ENCODE measurements at regions not wholly inside any gene's neighbourhood (a gene's known extent, or its start where the extent isn't known, plus 50 kb on each side); places are given as distances from the start of the nearest gene placed in this dataset.

DNA sequence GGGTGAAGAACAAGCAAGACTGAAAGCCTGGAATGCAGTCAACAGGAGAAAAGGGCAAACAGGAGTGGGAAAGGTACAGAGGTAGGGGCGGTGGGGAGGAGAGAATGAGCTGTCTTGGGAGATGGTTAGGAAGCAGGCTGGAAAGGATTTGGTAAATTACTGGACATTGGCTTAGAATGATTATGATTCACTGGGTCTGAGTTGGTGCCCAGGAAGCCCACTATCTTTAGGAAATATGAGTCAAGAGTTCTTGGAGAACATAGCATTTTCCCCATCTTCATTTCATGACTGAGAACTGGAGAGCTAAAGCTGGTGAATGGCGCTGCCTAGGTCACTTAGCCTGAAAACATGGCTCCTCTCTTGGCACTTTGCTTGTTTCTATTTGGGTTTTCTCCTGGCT lies 74.7 kb upstream of the C3orf80 start:
- TF ChIP-seq RFX5 (IDR thresholded peaks at IDR 0.05; ENCODE audit: low read depth, low read length) (no peak), ATF1 (CRISPR knock-in tag; IDR thresholded peaks at IDR 0.05) (no peak), CBFB (CRISPR knock-in tag; IDR thresholded peaks at IDR 0.05) (no peak), MEIS2 (CRISPR knock-in tag; IDR thresholded peaks at IDR 0.05) (no peak), RAD21 (CRISPR knock-in tag; IDR thresholded peaks at IDR 0.05) (no peak)
- TF ChIP-seq, protein P1, sequence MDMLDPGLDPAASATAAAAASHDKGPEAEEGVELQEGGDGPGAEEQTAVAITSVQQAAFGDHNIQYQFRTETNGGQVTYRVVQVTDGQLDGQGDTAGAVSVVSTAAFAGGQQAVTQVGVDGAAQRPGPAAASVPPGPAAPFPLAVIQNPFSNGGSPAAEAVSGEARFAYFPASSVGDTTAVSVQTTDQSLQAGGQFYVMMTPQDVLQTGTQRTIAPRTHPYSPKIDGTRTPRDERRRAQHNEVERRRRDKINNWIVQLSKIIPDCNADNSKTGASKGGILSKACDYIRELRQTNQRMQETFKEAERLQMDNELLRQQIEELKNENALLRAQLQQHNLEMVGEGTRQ (IDR thresholded peaks at IDR 0.05; ENCODE audit: low read depth, low read length) = no peak
- TF ChIP-seq, protein P1 (CRISPR knock-in tag; IDR thresholded peaks at IDR 0.05; ENCODE audit: borderline replicate concordance) = no peak
- TF ChIP-seq, protein P2, sequence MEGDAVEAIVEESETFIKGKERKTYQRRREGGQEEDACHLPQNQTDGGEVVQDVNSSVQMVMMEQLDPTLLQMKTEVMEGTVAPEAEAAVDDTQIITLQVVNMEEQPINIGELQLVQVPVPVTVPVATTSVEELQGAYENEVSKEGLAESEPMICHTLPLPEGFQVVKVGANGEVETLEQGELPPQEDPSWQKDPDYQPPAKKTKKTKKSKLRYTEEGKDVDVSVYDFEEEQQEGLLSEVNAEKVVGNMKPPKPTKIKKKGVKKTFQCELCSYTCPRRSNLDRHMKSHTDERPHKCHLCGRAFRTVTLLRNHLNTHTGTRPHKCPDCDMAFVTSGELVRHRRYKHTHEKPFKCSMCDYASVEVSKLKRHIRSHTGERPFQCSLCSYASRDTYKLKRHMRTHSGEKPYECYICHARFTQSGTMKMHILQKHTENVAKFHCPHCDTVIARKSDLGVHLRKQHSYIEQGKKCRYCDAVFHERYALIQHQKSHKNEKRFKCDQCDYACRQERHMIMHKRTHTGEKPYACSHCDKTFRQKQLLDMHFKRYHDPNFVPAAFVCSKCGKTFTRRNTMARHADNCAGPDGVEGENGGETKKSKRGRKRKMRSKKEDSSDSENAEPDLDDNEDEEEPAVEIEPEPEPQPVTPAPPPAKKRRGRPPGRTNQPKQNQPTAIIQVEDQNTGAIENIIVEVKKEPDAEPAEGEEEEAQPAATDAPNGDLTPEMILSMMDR (CRISPR knock-in tag; IDR thresholded peaks at IDR 0.05) = no peak
